Stomach (tissue), 4 donors: ENCODE measurements at regions not wholly inside any gene's neighbourhood (a gene's known extent, or its start where the extent isn't known, plus 50 kb on each side); places are given as distances from the start of the nearest gene placed in this dataset.

Experiments
- CTCF ChIP-seq, 7 experiments: fragments of 450-650 bp in 4 of 7; fragments of 200-600 bp in 3 of 7; sonication (generic) in 3 of 7; IDR thresholded peaks; one replicate each; pipeline ENCODE4 v1.5.1; 2016 to 2019; ENCODE audit warnings: antibody characterized with exemption in 7 of 7, control low read depth in 2 of 7, mild to moderate bottlenecking in 1 of 7
- POLR2A ChIP-seq, 4 donors: fragments of 450-650 bp; IDR thresholded peaks; one replicate each; pipeline ENCODE4 v1.6.1; 2016; ENCODE audit warnings: antibody characterized with exemption in 4 of 4, control low read depth in 2 of 4, mild to moderate bottlenecking in 1 of 4, moderate library complexity in 1 of 4

DNA sequence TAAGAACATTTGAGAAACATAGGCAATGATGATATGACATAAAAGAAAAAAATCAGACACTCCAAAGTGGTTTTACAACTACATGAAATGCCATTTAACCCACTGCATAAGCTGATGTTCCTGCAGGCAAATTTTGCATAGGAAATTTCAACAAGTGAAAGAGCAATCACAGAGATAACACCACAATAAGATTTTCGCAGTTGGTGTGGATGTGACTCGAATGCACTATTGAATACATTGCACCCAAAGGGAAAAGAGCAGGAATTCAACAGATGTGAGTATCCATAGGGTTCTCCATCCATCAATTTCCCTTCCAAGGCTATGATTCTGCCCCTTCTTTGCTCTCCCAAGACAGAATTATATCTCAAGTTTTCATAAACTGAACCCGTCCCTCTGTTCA is 456.1 kb downstream of the RAP2B start:
- TF ChIP-seq POLR2A (IDR thresholded peaks at IDR 0.05) (no peak), CTCF (IDR thresholded peaks at IDR 0.05) (no peak)
